ENCODE measurements at regions not wholly inside any gene's neighbourhood (a gene's known extent, or its start where the extent isn't known, plus 50 kb on each side); places are given as distances from the start of the nearest gene placed in this dataset.

- Histone ChIP-seq H3K27me3 (no peaks in the 10 kb centered on the region), H3K36me3 (replicated peaks in 1 of 2) (no peaks in the 10 kb centered on the region), H3K9me3 (replicated peaks in 1 of 3) (no peaks in the 10 kb centered on the region), H3K27ac (no peak overlapping the region), H3K4me3 (no peak overlapping the region), H3K4me1 (replicated peaks in 1 of 2) (no peaks in the 10 kb centered on the region)
- no peak for DNase-seq
- TF ChIP-seq, protein P1, sequence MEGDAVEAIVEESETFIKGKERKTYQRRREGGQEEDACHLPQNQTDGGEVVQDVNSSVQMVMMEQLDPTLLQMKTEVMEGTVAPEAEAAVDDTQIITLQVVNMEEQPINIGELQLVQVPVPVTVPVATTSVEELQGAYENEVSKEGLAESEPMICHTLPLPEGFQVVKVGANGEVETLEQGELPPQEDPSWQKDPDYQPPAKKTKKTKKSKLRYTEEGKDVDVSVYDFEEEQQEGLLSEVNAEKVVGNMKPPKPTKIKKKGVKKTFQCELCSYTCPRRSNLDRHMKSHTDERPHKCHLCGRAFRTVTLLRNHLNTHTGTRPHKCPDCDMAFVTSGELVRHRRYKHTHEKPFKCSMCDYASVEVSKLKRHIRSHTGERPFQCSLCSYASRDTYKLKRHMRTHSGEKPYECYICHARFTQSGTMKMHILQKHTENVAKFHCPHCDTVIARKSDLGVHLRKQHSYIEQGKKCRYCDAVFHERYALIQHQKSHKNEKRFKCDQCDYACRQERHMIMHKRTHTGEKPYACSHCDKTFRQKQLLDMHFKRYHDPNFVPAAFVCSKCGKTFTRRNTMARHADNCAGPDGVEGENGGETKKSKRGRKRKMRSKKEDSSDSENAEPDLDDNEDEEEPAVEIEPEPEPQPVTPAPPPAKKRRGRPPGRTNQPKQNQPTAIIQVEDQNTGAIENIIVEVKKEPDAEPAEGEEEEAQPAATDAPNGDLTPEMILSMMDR (IDR thresholded peaks at IDR 0.05), result no peak
- no peak for TF ChIP-seq POLR2A (IDR thresholded peaks at IDR 0.05)
- intact Hi-C loops (cut with DNase I), result no loop called here
- WGBS, 4 donors, result 35 to 57% (median 51%) methylated on average over 3 of the region's 3 CpGs
These were observed 150.7 kb upstream of the MLN start for GRCh38 chr6:33954453-33954852.

- no peaks in the 10 kb centered on the region for H3K9me3 ChIP-seq (replicated peaks in 1 of 3)
- H3K4me1 ChIP-seq (replicated peaks in 1 of 2), result no peaks in the 10 kb centered on the region
- DNase-seq, result no peak
- H3K27ac ChIP-seq, result no peak overlapping the region
- no peaks in the 10 kb centered on the region for H3K36me3 ChIP-seq (replicated peaks in 1 of 2)
- H3K4me3 ChIP-seq, result no peak overlapping the region
- intact Hi-C loops (cut with DNase I), result no loop called here
- H3K27me3 ChIP-seq, result no peaks in the 10 kb centered on the region
- WGBS, 4 donors, result 28 to 62% (median 53%) methylated on average over 3 of the region's 3 CpGs
- TF ChIP-seq, protein P1 (IDR thresholded peaks at IDR 0.05), result no peak
- TF ChIP-seq POLR2A (IDR thresholded peaks at IDR 0.05), result no peak
These were observed 149.4 kb upstream of the MLN start for GRCh38 chr6:33953171-33953570.

GRCh38 chr6:33952016-33952415 lies 148.2 kb upstream of the MLN start:
- TF ChIP-seq, protein P1 (IDR thresholded peaks at IDR 0.05), result no peak
- no peak for TF ChIP-seq POLR2A (IDR thresholded peaks at IDR 0.05)
- Histone ChIP-seq H3K27ac (no peak overlapping the region), H3K4me3 (no peak overlapping the region), H3K36me3 (replicated peaks in 1 of 2) (no peaks in the 10 kb centered on the region), H3K27me3 (no peaks in the 10 kb centered on the region), H3K9me3 (replicated peaks in 1 of 3) (no peaks in the 10 kb centered on the region), H3K4me1 (replicated peaks in 1 of 2) (no peaks in the 10 kb centered on the region)
- intact Hi-C loops (cut with DNase I), result no loop called here
- 47 to 81% (median 74%) methylated on average over 3 to 4 of the region's 4 CpGs for whole genome bisulfite sequencing, 4 donors
- DNase-seq, result no peak

DNA sequence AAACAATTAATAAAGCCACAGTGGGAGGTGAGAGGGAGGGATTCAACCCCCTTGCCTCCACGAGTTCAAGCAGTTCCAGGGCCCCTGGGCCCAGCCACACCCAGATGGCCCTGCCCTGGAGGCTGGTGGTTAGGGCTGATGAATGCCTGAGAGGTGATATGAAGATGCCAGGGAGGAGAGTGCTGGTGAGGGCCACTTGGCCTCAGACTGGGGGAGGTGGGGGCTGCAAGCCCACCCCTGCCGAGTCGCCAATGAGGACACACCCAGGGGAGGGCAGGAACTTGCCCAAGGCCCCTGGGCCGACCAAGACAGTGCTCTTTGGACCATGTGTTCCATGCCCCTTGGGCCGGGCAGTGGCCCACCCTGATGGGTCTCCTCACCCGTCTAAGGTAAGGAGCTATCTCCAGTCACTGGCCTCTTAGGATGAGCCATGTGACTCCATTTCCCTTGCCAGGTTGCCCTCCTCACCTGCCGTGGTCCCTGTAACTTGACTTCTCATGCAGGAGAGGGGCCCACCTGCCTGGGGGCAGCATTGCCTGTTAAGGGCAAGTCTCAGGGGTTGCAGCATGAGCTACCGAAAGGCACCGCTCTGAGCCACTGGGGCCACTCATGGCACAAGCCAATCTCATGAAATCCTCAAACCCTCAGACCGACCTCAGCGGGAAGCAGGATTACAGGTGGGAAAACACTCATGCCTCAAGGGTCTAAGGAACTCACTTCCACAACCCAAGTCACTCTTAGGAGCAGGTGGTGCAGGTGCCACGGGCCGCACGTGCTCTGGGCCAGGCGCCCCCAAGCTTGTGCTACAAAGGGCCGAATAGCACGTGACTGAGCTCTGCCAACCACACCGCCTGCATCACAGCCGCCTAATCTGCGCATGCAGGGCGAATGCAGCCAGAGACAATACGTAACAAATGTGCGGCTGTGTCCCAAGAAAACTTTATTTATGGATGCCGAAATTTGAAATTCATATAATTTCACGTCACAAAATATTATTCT lies 147.4 kb upstream of the MLN start:
- WGBS, 4 donors, result 84 to 92% (median 88%) methylated on average over 11 to 25 of the region's 25 CpGs
- H3K36me3 ChIP-seq (replicated peaks in 1 of 2), result no peaks in the 10 kb centered on the region
- intact Hi-C loops (cut with DNase I), result no loop called here
- H3K27ac ChIP-seq, result no peak overlapping the region
- H3K27me3 ChIP-seq, result no peaks in the 10 kb centered on the region
- no peak for TF ChIP-seq POLR2A (IDR thresholded peaks at IDR 0.05)
- TF ChIP-seq, protein P1 (IDR thresholded peaks at IDR 0.05), result no peak
- no peaks in the 10 kb centered on the region for H3K9me3 ChIP-seq (replicated peaks in 1 of 3)
- H3K4me1 ChIP-seq (replicated peaks in 1 of 2), result no peaks in the 10 kb centered on the region
- DNase-seq, result no peak
- no peak overlapping the region for H3K4me3 ChIP-seq

Data from adrenal gland (tissue), 9 donors.